ENCODE measurements at regions not wholly inside any gene's neighbourhood (a gene's known extent, or its start where the extent isn't known, plus 50 kb on each side); places are given as distances from the start of the nearest gene placed in this dataset.

- Histone ChIP-seq H4K20me1 (ENCODE audit: control insufficient read depth, insufficient read depth, low read depth, low read length) (no peaks in the 10 kb centered on the region), H3K4me2 (ENCODE audit: low read length) (no peak overlapping the region), H3K9me3 (ENCODE audit: control insufficient read depth, insufficient read depth, low read length) (0 out of 2 replicates have a peak, but pooled peaks cover 4% of the 10 kb centered on the region), H3K79me2 (ENCODE audit: control insufficient read depth, low read length) (no peaks in the 10 kb centered on the region), H3K27me3 (ENCODE audit: control insufficient read depth, low read length) (no peaks in the 10 kb centered on the region), H3K4me3 (ENCODE audit: low read length) (no peak overlapping the region), H3F3A (ENCODE audit: control insufficient read depth, insufficient read depth) (no peaks in the 10 kb centered on the region), H3K27ac (ENCODE audit: low read depth, low read length) (no peak overlapping the region), H3K9me2 (replicated peaks; ENCODE audit: control insufficient read depth, low read length) (no peaks in the 10 kb centered on the region), H3K4me1 (ENCODE audit: control insufficient read depth, low read length) (no peaks in the 10 kb centered on the region), H3K36me3 (ENCODE audit: control insufficient read depth, low read length) (no peaks in the 10 kb centered on the region; the same call in 1 of the 2 replicates)
- no peak for TF ChIP-seq EZH2phosphoT487 (IDR thresholded peaks at IDR 0.05; ENCODE audit: borderline replicate concordance, low read length)
- TF ChIP-seq CTCF (IDR thresholded peaks at IDR 0.05; ENCODE audit: low read depth, low read length, poor library complexity, severe bottlenecking) = no peak
Observed at GRCh38 chr4:101708293-101709039, 82.1 kb upstream of the BANK1 start.

- TF ChIP-seq EZH2phosphoT487 (IDR thresholded peaks at IDR 0.05; ENCODE audit: borderline replicate concordance, low read length) = no peak
- no peak for TF ChIP-seq CTCF (IDR thresholded peaks at IDR 0.05; ENCODE audit: low read depth, low read length, poor library complexity, severe bottlenecking)
- Histone ChIP-seq H3K4me2 (ENCODE audit: low read length) (no peak overlapping the region), H3K27ac (ENCODE audit: low read depth, low read length) (no peak overlapping the region), H3K27me3 (ENCODE audit: control insufficient read depth, low read length) (no peaks in the 10 kb centered on the region), H3K4me3 (ENCODE audit: low read length) (no peak overlapping the region), H4K20me1 (ENCODE audit: control insufficient read depth, insufficient read depth, low read depth, low read length) (no peaks in the 10 kb centered on the region), H3K36me3 (ENCODE audit: control insufficient read depth, low read length) (no peaks in the 10 kb centered on the region; the same call in 1 of the 2 replicates), H3K9me3 (ENCODE audit: control insufficient read depth, insufficient read depth, low read length) (0 out of 2 replicates have a peak, but pooled peaks cover 4% of the 10 kb centered on the region), H3K79me2 (ENCODE audit: control insufficient read depth, low read length) (no peaks in the 10 kb centered on the region), H3K9me2 (replicated peaks; ENCODE audit: control insufficient read depth, low read length) (no peaks in the 10 kb centered on the region), H3K4me1 (ENCODE audit: control insufficient read depth, low read length) (no peaks in the 10 kb centered on the region), H3F3A (ENCODE audit: control insufficient read depth, insufficient read depth) (no peaks in the 10 kb centered on the region)
Observed at GRCh38 chr4:101707596-101707995, 82.9 kb upstream of the BANK1 start.

GRCh38 chr4:101706535-101707057, 83.9 kb upstream of the BANK1 start:
- no peak overlapping the region for H3K27ac ChIP-seq (ENCODE audit: low read depth, low read length)
- H3K79me2 ChIP-seq (ENCODE audit: control insufficient read depth, low read length) = no peaks in the 10 kb centered on the region
- TF ChIP-seq EZH2phosphoT487 (IDR thresholded peaks at IDR 0.05; ENCODE audit: borderline replicate concordance, low read length) (no peak), CTCF (IDR thresholded peaks at IDR 0.05; ENCODE audit: low read depth, low read length, poor library complexity, severe bottlenecking) (no peak)
- H3K27me3 ChIP-seq (ENCODE audit: control insufficient read depth, low read length) = no peaks in the 10 kb centered on the region
- H4K20me1 ChIP-seq (ENCODE audit: control insufficient read depth, insufficient read depth, low read depth, low read length) = no peaks in the 10 kb centered on the region
- no peaks in the 10 kb centered on the region; the same call in 1 of the 2 replicates for H3K36me3 ChIP-seq (ENCODE audit: control insufficient read depth, low read length)
- no peaks in the 10 kb centered on the region for H3K4me1 ChIP-seq (ENCODE audit: control insufficient read depth, low read length)
- H3K9me2 ChIP-seq (replicated peaks; ENCODE audit: control insufficient read depth, low read length) = no peaks in the 10 kb centered on the region
- H3F3A ChIP-seq (ENCODE audit: control insufficient read depth, insufficient read depth) = no peaks in the 10 kb centered on the region
- no peak overlapping the region for H3K4me3 ChIP-seq (ENCODE audit: low read length)
- 0 out of 2 replicates have a peak, but pooled peaks cover 4% of the 10 kb centered on the region for H3K9me3 ChIP-seq (ENCODE audit: control insufficient read depth, insufficient read depth, low read length)
- no peak overlapping the region for H3K4me2 ChIP-seq (ENCODE audit: low read length)
